BLaER1 (cell line): ENCODE measurements at regions not wholly inside any gene's neighbourhood (a gene's known extent, or its start where the extent isn't known, plus 50 kb on each side); places are given as distances from the start of the nearest gene placed in this dataset.
A peak's percentile ranks its signal among the peaks of the same experiment; 100 is the strongest.

Source experiments
- H3K27ac ChIP-seq: shearing (Covaris generic); formaldehyde crosslinking; 2 replicates; pipeline ENCODE4 v1.8.1; 2022
- H3K27me3 ChIP-seq: shearing (Covaris generic); formaldehyde crosslinking; 2 replicates; pipeline ENCODE4 v1.8.1; 2022
- H3K36me3 ChIP-seq: shearing (Covaris generic); formaldehyde crosslinking; 2 replicates; pipeline ENCODE4 v1.8.1; 2022
- H3K4me1 ChIP-seq: shearing (Covaris generic); formaldehyde crosslinking; 2 replicates; pipeline ENCODE4 v1.8.1; 2022
- H3K4me2 ChIP-seq: shearing (Covaris generic); formaldehyde crosslinking; 2 replicates; pipeline ENCODE4 v1.8.1; 2022
- H3K4me3 ChIP-seq: shearing (Covaris generic); formaldehyde crosslinking; 2 replicates; pipeline ENCODE4 v1.8.1; 2022
- H3K9ac ChIP-seq: shearing (Covaris generic); formaldehyde crosslinking; 2 replicates; pipeline ENCODE4 v1.8.1; 2022
- H3K9me3 ChIP-seq: shearing (Covaris generic); formaldehyde crosslinking; 2 replicates; pipeline ENCODE4 v1.8.1; 2022
- H4K20me1 ChIP-seq: shearing (Covaris generic); formaldehyde crosslinking; 2 replicates; pipeline ENCODE4 v1.8.1; 2022
- Cebpa-rat ChIP-seq: shearing (Covaris generic); IDR thresholded peaks from 2 replicates; pipeline ENCODE4 v1.8.1; 2022

GRCh38 chr10:62453274-62453673 lies 79.1 kb downstream of the ZNF365 start:
- H3K4me1 ChIP-seq, result peaks cover 31% of the 10 kb centered on the region
- H3K27ac ChIP-seq, result no peak overlapping the region
- H3K36me3 ChIP-seq, result no peaks in the 10 kb centered on the region
- H4K20me1 ChIP-seq, result no peaks in the 10 kb centered on the region
- TF ChIP-seq Cebpa-rat, result no peak
- H3K4me3 ChIP-seq, result no peak overlapping the region
- H3K9me3 ChIP-seq, result no peaks in the 10 kb centered on the region
- no peaks in the 10 kb centered on the region for H3K27me3 ChIP-seq
- H3K9ac ChIP-seq, result no peak overlapping the region
- H3K4me2 ChIP-seq, result no peak overlapping the region

DNA sequence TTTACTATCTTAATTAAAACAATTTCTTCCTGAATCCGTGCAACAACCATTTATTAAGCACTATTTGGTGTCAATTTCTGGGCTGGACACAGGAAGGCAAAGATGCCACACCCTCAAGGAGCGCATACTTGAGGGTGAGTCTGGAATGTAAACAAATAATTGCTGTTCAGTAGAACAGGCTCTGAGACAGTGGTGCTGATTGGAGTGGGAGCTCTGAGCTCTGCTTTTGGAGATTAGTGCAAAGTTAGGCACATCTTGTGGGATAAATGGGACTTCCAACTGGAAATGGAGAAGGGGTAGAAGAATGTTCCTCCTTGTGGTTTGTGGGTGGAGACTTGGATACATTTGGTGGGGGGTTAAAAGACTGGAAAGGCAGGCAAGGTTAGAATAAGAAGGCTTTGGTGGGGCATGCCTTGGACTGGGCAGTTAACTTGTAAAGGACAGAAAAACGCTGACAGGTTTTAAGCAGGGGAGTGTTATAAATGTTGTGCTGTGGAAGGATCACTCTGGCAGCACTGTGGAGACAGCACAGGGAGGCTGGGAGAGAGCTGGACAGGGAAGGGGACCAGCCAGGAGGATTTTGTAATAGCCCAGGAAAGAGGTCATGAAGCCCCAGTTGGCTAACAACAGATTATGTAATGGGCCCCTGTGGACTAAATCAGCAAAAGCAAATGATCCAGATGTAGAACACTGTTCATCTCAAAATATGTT lies 80.7 kb downstream of the ZNF365 start:
- H4K20me1 ChIP-seq, result no peaks in the 10 kb centered on the region
- H3K27me3 ChIP-seq, result no peaks in the 10 kb centered on the region
- TF ChIP-seq Cebpa-rat, result no peak
- no peak overlapping the region for H3K4me2 ChIP-seq
- H3K9me3 ChIP-seq, result no peaks in the 10 kb centered on the region
- H3K9ac ChIP-seq, result no peak overlapping the region
- peaks cover 31% of the 10 kb centered on the region for H3K4me1 ChIP-seq
- no peak overlapping the region for H3K4me3 ChIP-seq
- H3K36me3 ChIP-seq, result no peaks in the 10 kb centered on the region
- H3K27ac ChIP-seq, result no peak overlapping the region

DNA sequence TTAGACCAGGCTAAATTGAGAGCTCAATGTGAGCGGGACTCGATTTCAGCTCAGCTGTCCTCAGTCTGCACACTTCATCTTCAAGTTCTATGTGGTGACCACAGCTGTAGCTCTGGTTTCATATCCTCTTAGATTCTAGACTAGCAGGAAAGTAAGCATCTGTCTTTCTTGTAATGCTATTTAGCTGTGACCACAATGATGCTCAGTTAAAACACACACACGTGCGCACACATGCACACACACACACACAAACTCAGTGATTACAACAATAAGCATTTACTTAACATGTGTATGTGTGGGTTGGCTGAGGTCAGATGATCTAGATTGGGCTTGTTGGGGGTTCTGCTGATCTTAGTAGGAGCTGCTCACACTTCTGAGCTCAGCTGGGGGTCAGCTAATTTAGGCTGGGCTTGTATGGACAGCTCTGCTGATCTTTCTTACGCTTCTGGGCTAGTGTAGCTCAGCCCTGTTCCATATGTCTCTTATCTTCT lies 82.5 kb downstream of the ZNF365 start:
- Histone ChIP-seq H3K9me3 (no peaks in the 10 kb centered on the region), H3K9ac (no peak overlapping the region)

GRCh38 chr10:62457196-62457595 lies 83.0 kb downstream of the ZNF365 start:
- H3K4me3 ChIP-seq, result no peak overlapping the region
- TF ChIP-seq Cebpa-rat, result no peak
- H3K4me1 ChIP-seq, result peaks cover 25% of the 10 kb centered on the region
- no peak overlapping the region for H3K27ac ChIP-seq
- H4K20me1 ChIP-seq, result no peaks in the 10 kb centered on the region
- H3K9me3 ChIP-seq, result no peaks in the 10 kb centered on the region
- no peaks in the 10 kb centered on the region for H3K27me3 ChIP-seq
- no peak overlapping the region for H3K9ac ChIP-seq
- H3K4me2 ChIP-seq, result peak overlapping the region; percentile 50
- no peaks in the 10 kb centered on the region for H3K36me3 ChIP-seq

More for the DNA sequence above, 82.5 kb downstream of the ZNF365 start:
- H3K36me3 ChIP-seq, result no peaks in the 10 kb centered on the region
- TF ChIP-seq Cebpa-rat, result no peak
- H3K27ac ChIP-seq, result no peak overlapping the region
- H3K27me3 ChIP-seq, result no peaks in the 10 kb centered on the region
- H4K20me1 ChIP-seq, result no peaks in the 10 kb centered on the region
- peaks cover 25% of the 10 kb centered on the region for H3K4me1 ChIP-seq
- no peak overlapping the region for H3K4me3 ChIP-seq
- peak overlapping the region; percentile 50 for H3K4me2 ChIP-seq

GRCh38 chr10:62457598-62457997 lies 83.4 kb downstream of the ZNF365 start:
- no peaks in the 10 kb centered on the region for H3K27me3 ChIP-seq
- peak overlapping the region; percentile 50 for H3K4me2 ChIP-seq
- H3K4me1 ChIP-seq, result peaks cover 25% of the 10 kb centered on the region
- TF ChIP-seq Cebpa-rat, result no peak
- H3K9me3 ChIP-seq, result no peaks in the 10 kb centered on the region
- H3K9ac ChIP-seq, result no peak overlapping the region
- H3K27ac ChIP-seq, result no peak overlapping the region
- H3K4me3 ChIP-seq, result no peak overlapping the region
- no peaks in the 10 kb centered on the region for H3K36me3 ChIP-seq
- no peaks in the 10 kb centered on the region for H4K20me1 ChIP-seq

DNA sequence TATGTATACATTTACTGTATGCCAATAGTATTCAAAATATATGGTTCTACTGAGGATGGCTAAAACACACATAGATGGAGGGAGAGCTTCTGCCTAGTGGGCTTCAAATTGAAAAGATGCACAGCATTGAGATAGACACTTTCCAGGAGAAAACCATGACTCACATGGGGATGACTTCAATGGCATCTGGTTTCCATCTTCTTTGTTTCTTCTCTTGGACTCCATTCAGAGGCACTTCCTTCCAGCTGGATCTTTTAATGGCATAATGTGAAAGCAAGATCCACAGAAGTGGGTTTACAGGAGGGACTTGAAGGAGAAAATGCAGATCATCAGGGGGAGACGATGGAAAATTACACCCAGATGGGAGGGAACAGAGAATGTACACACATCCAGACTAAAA lies 84.9 kb downstream of the ZNF365 start:
- TF ChIP-seq Cebpa-rat, result no peak
- H3K4me1 ChIP-seq, result peaks cover 25% of the 10 kb centered on the region

GRCh38 chr10:62459500-62459899 lies 85.3 kb downstream of the ZNF365 start:
- Histone ChIP-seq H3K27ac (no peak overlapping the region), H3K4me2 (no peak overlapping the region), H3K27me3 (no peaks in the 10 kb centered on the region), H3K4me3 (no peak overlapping the region), H3K4me1 (peaks cover 25% of the 10 kb centered on the region), H3K9ac (no peak overlapping the region), H4K20me1 (no peaks in the 10 kb centered on the region), H3K36me3 (no peaks in the 10 kb centered on the region), H3K9me3 (0 out of 2 replicates have a peak, but pooled peaks cover 3% of the 10 kb centered on the region)
- no peak for TF ChIP-seq Cebpa-rat

More for the DNA sequence above, 84.9 kb downstream of the ZNF365 start:
- Histone ChIP-seq H3K27ac (no peak overlapping the region), H3K27me3 (no peaks in the 10 kb centered on the region), H3K9me3 (no peaks in the 10 kb centered on the region), H4K20me1 (no peaks in the 10 kb centered on the region), H3K36me3 (no peaks in the 10 kb centered on the region), H3K9ac (no peak overlapping the region), H3K4me3 (no peak overlapping the region), H3K4me2 (no peak overlapping the region)

DNA sequence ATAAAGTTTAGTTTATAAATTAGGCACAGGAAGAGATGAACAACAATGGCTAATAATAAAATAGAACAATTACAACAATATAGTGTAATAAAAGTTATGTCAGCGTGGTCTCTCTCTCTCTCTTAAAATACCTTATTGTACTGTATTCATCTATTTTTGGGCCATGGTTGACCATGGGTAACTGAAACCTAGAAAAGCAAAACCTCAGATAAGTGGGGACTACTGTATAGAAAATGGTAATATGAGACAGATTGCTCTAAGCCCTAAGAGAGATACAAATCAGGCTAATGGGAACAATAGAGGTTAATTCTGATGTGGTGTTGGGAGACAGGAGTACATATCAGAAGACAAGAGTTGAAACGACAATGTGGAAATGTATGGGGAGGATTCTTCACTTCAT lies 86.2 kb downstream of the ZNF365 start:
- Histone ChIP-seq H3K4me3 (no peak overlapping the region), H3K36me3 (no peaks in the 10 kb centered on the region), H4K20me1 (no peaks in the 10 kb centered on the region), H3K27ac (no peak overlapping the region), H3K9ac (no peak overlapping the region), H3K27me3 (no peaks in the 10 kb centered on the region), H3K4me2 (0 out of 2 replicates have a peak overlapping the region, but pooled peaks have one; percentile 3), H3K4me1 (peaks cover 25% of the 10 kb centered on the region), H3K9me3 (peaks cover 12% of the 10 kb centered on the region)
- TF ChIP-seq Cebpa-rat, result no peak

DNA sequence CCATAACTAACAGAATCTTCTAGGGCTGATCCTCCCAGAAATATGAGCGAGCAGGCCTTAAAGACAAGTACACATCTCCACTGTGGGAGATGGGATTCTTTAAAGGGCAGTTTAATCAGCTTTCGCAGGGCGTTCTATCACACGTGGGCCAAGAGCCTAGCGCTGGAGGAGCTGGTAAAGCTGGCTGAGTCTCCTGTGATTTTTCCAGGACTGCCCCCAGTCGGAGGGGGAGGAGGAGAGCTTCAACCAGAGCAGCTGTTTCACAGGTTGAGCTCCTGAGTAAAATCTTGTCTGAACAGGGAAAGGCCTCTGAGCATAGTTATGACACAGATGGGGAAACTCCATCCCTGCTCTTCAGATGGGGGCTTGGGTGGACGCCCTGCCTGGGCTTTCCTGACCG lies 87.0 kb downstream of the ZNF365 start:
- Histone ChIP-seq H3K36me3 (no peaks in the 10 kb centered on the region), H3K4me3 (no peak overlapping the region), H3K27me3 (no peaks in the 10 kb centered on the region), H3K4me1 (peaks cover 21% of the 10 kb centered on the region), H3K9me3 (peaks cover 19% of the 10 kb centered on the region), H3K9ac (no peak overlapping the region), H4K20me1 (no peaks in the 10 kb centered on the region), H3K4me2 (no peak overlapping the region), H3K27ac (no peak overlapping the region)
- no peak for TF ChIP-seq Cebpa-rat

- H3K36me3 ChIP-seq, result no peaks in the 10 kb centered on the region
- H3K4me2 ChIP-seq, result no peak overlapping the region
- no peak for TF ChIP-seq Cebpa-rat
- peaks cover 7% of the 10 kb centered on the region for H3K4me1 ChIP-seq
- no peaks in the 10 kb centered on the region for H3K27me3 ChIP-seq
- no peak overlapping the region for H3K4me3 ChIP-seq
- H3K9ac ChIP-seq, result no peak overlapping the region
- H3K9me3 ChIP-seq, result peaks cover 26% of the 10 kb centered on the region
- H3K27ac ChIP-seq, result no peak overlapping the region
- H4K20me1 ChIP-seq, result no peaks in the 10 kb centered on the region
Observed at GRCh38 chr10:62462461-62462860, 88.3 kb downstream of the ZNF365 start.
